Endothelial cell of umbilical vein (primary cell): ENCODE measurements at regions not wholly inside any gene's neighbourhood (a gene's known extent, or its start where the extent isn't known, plus 50 kb on each side); places are given as distances from the start of the nearest gene placed in this dataset.

Experiments used
- BruUV-seq: library from RNA; stranded (reverse); fragments of 400-500 nt; replicated peaks from 2 replicates; lab custom pipeline; 2021; lab: Mats Ljungman, UMichigan
- CTCF ChIA-PET: fragments of 300-600, 350-600 bp; sonication (Branson Sonifier 250); formaldehyde crosslinking; loops from one replicate; lab custom pipeline; 2021; ENCODE audit warnings: antibody characterized with exemption, inconsistent platforms; lab: Charles Lee
- POLR2A ChIA-PET: fragments of 300-600, 350-600 bp; sonication (Branson Sonifier 250); formaldehyde crosslinking; loops from one replicate; lab custom pipeline; 2021; ENCODE audit warnings: antibody characterized with exemption, inconsistent platforms; lab: Charles Lee
- DNase-seq: peaks from one replicate; pipeline ENCODE4 v3.0.0-alpha.2; 2011; ENCODE audit warnings: low read depth, low spot score
- FAIRE-seq: peaks from 2 replicates; lab custom pipeline; 2011; peaks lifted over from hg19 to GRCh38; lab: Jason Lieb, UNC
- H2AFZ ChIP-seq: 2 replicates; pipeline ENCODE4 v1.6.0; 2012; ENCODE audit warnings: low read depth, low read length, control low read depth, inconsistent platforms
- H3K27ac ChIP-seq: 2 replicates; pipeline ENCODE4 v1.5.1; 2011; ENCODE audit warnings: low read depth, mild to moderate bottlenecking, control low read depth, low read length, moderate library complexity; ENCODE audit not compliant: insufficient read depth
- H3K27me3 ChIP-seq, 2 experiments: 2 replicates each; pipeline versions ENCODE4 v1.6.0 to v1.6.1; 2011; ENCODE audit warnings: low read length in 2 of 2, mixed read lengths in 1 of 2; ENCODE audit not compliant: control insufficient read depth in 2 of 2, insufficient read depth in 2 of 2
- H3K36me3 ChIP-seq, 2 experiments: 2 replicates in 1 of 2; 3 replicates in 1 of 2; pipeline ENCODE4 v1.5.1; 2011; ENCODE audit warnings: low read length in 2 of 2, mild to moderate bottlenecking in 1 of 2, moderate library complexity in 1 of 2; ENCODE audit not compliant: control insufficient read depth in 2 of 2, insufficient read depth in 2 of 2; ENCODE audit errors: extremely low read depth in 1 of 2
- H3K4me1 ChIP-seq: 3 replicates; pipeline ENCODE4 v1.5.1; 2011; ENCODE audit warnings: mild to moderate bottlenecking, low read length; ENCODE audit not compliant: control insufficient read depth, insufficient read depth; ENCODE audit errors: extremely low read depth
- H3K4me2 ChIP-seq: 2 replicates; pipeline ENCODE4 v1.6.1; 2011; ENCODE audit warnings: low read length, control low read depth, mixed read lengths; ENCODE audit not compliant: insufficient read depth
- H3K4me3 ChIP-seq, 3 experiments: fragments of 200-600 bp in 1 of 3; sonication (generic), shearing (Covaris generic) in 1 of 3; replicated peaks in 1 of 3; 2 replicates each; pipeline ENCODE4 v1.5.1; 2011 to 2016; ENCODE audit warnings: control low read depth in 3 of 3, low read length in 3 of 3, mild to moderate bottlenecking in 2 of 3, inconsistent platforms in 1 of 3, low read depth in 1 of 3, moderate library complexity in 1 of 3; ENCODE audit not compliant: insufficient read depth in 1 of 3
- H3K79me2 ChIP-seq: 2 replicates; pipeline ENCODE4 v1.6.0; 2012; ENCODE audit warnings: low read length, inconsistent platforms; ENCODE audit not compliant: control insufficient read depth, insufficient read depth
- H3K9ac ChIP-seq: replicated peaks from 2 replicates; pipeline ENCODE3; 2011; ENCODE audit warnings: low read length, control low read depth; ENCODE audit not compliant: insufficient read depth; ENCODE audit errors: extremely low read depth
- H3K9me1 ChIP-seq: replicated peaks from 3 replicates; pipeline ENCODE4 v1.6.0; 2011; ENCODE audit warnings: mild to moderate bottlenecking, low read length; ENCODE audit not compliant: control insufficient read depth, insufficient read depth; ENCODE audit errors: extremely low read depth
- H3K9me3 ChIP-seq: replicated peaks from 2 replicates; pipeline ENCODE4 v1.5.1; 2012; ENCODE audit warnings: low read length, inconsistent platforms; ENCODE audit not compliant: control insufficient read depth, insufficient read depth
- H4K20me1 ChIP-seq: replicated peaks from 2 replicates; pipeline ENCODE3; 2011; ENCODE audit warnings: mild to moderate bottlenecking, low read length; ENCODE audit not compliant: control insufficient read depth, insufficient read depth; ENCODE audit errors: extremely low read depth
- EZH2 ChIP-seq: IDR thresholded peaks from 2 replicates; pipeline ENCODE4 v1.6.1; 2012; ENCODE audit warnings: borderline replicate concordance, low read depth, mild to moderate bottlenecking, moderate library complexity, low read length, inconsistent platforms; ENCODE audit not compliant: severe bottlenecking
- FOS ChIP-seq: IDR thresholded peaks from 2 replicates; pipeline ENCODE4 v1.6.1; 2011; ENCODE audit warnings: mild to moderate bottlenecking, low read length, moderate library complexity, borderline replicate concordance; ENCODE audit not compliant: insufficient read depth
- GATA2 ChIP-seq: IDR thresholded peaks from 2 replicates; pipeline ENCODE4 v1.7.0; 2011; ENCODE audit warnings: low read depth, mild to moderate bottlenecking, moderate library complexity, mixed read lengths, low read length; ENCODE audit not compliant: insufficient read length, insufficient read depth
- JUN ChIP-seq: IDR thresholded peaks from 2 replicates; pipeline ENCODE4 v1.6.1; 2011; ENCODE audit warnings: borderline replicate concordance, low read depth; ENCODE audit not compliant: insufficient read length, insufficient read depth
- MAX ChIP-seq: IDR thresholded peaks from 2 replicates; pipeline ENCODE4 v1.6.1; 2011; ENCODE audit not compliant: insufficient read depth, insufficient read length
- MYC ChIP-seq: IDR thresholded peaks from one replicate; pipeline ENCODE4 v1.6.1; 2011; ENCODE audit warnings: mild to moderate bottlenecking, low read depth, low read length
- POLR2A ChIP-seq: IDR thresholded peaks from 2 replicates; pipeline ENCODE4 v1.6.1; 2012; ENCODE audit warnings: low read depth, mild to moderate bottlenecking, control low read depth, low read length
- POLR2AphosphoS5 ChIP-seq: IDR thresholded peaks from 2 replicates; pipeline ENCODE4 v1.6.1; 2012; ENCODE audit warnings: low read depth, mild to moderate bottlenecking, control low read depth, low read length, moderate library complexity; ENCODE audit not compliant: insufficient read depth
- dilution Hi-C: fragments of 300-500 bp; cut with MboI; formaldehyde crosslinking; loops from one replicate; pipeline ENCODE4 v1.15.0; 2019; ENCODE audit warnings: low sequenced_read_pairs; ENCODE audit not compliant: extremely low pct_ligation_motif_present
- intact Hi-C: fragments of 100-400 bp; cut with micrococcal nuclease; formaldehyde crosslinking; loops from one replicate; pipeline ENCODE4 v1.10.0; 2022
- TF ChIP-seq, protein P1 (sequence below), 2 donors: IDR thresholded peaks; 1 replicate in 1 of 2; 2 replicates in 1 of 2; pipeline ENCODE4 v1.5.1; 2011; ENCODE audit warnings: low read length in 2 of 2, mild to moderate bottlenecking in 2 of 2, moderate library complexity in 2 of 2, control low read depth in 1 of 2, inconsistent platforms in 1 of 2, low read depth in 1 of 2; ENCODE audit not compliant: insufficient read depth in 1 of 2; ENCODE audit errors: extremely low read depth in 1 of 2

DNA sequence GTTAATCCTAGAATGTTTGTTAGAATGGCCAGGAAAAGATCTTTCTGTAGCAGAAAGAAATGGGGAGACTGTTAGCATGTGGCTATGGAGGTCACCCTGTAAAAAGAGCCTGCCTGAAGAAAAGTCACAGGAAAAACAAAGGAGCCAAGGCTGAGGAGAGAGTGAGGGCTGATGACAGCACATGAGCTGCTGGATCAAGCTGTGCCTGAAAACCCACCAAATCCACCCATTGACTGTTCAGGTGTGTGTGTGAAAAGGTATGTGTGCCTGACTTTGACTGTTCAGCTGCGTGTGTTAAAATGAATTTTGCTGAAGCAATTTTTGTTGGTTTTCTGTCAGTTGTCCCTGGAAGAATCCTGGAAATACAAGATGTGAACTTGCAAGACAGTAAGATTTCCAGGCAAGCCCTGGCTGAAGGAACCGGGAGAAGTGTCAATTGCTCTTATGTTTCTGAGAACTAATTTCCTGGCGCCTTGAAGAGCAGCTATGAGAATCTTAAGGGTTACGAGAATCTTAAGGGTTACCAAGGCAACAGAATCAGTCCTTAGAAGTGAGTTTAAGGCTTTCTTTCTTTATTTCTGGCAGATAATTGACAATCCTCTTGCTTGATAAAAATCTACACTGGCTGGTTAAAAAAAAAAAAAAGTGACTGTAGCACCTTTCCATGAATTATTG lies 73.0 kb upstream of the LGALSL start:
- no peak overlapping the region for H3K4me3 ChIP-seq
- H3K4me1 ChIP-seq: no peaks in the 10 kb centered on the region
- no peak overlapping the region for H3K4me2 ChIP-seq
- TF ChIP-seq GATA2: no peak
- TF ChIP-seq EZH2: no peak
- TF ChIP-seq JUN: no peak
- no peak for TF ChIP-seq MYC
- TF ChIP-seq POLR2A: no peak
- no peak for TF ChIP-seq POLR2AphosphoS5
- no peak for TF ChIP-seq FOS
- TF ChIP-seq, protein P1, sequence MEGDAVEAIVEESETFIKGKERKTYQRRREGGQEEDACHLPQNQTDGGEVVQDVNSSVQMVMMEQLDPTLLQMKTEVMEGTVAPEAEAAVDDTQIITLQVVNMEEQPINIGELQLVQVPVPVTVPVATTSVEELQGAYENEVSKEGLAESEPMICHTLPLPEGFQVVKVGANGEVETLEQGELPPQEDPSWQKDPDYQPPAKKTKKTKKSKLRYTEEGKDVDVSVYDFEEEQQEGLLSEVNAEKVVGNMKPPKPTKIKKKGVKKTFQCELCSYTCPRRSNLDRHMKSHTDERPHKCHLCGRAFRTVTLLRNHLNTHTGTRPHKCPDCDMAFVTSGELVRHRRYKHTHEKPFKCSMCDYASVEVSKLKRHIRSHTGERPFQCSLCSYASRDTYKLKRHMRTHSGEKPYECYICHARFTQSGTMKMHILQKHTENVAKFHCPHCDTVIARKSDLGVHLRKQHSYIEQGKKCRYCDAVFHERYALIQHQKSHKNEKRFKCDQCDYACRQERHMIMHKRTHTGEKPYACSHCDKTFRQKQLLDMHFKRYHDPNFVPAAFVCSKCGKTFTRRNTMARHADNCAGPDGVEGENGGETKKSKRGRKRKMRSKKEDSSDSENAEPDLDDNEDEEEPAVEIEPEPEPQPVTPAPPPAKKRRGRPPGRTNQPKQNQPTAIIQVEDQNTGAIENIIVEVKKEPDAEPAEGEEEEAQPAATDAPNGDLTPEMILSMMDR (IDR thresholded peaks at IDR 0.05; ENCODE audit: extremely low read depth in 1 of 2, insufficient read depth in 1 of 2, low read depth in 1 of 2, low read length in 2 of 2): no peak
- no peak for TF ChIP-seq MAX
- BruUV-seq: no TSS peak
- no peaks in the 10 kb centered on the region for H3K27me3 ChIP-seq
- no peaks in the 10 kb centered on the region for H4K20me1 ChIP-seq
- CTCF ChIA-PET: no interaction called here
- no peak for FAIRE-seq
- H3K27ac ChIP-seq: no peak overlapping the region
- no peaks in the 10 kb centered on the region for H3K36me3 ChIP-seq
- no peaks in the 10 kb centered on the region for H3K79me2 ChIP-seq
- POLR2A ChIA-PET: no interaction called here
- no peaks in the 10 kb centered on the region for H3K9me3 ChIP-seq
- no peak overlapping the region for H3K9ac ChIP-seq
- no peak overlapping the region for H2AFZ ChIP-seq
- dilution Hi-C loops (no loop called here), intact Hi-C loops (no loop called here)
- no peaks in the 10 kb centered on the region for H3K9me1 ChIP-seq
- no peak for DNase-seq
